ENCODE measurements at regions not wholly inside any gene's neighbourhood (a gene's known extent, or its start where the extent isn't known, plus 50 kb on each side); places are given as distances from the start of the nearest gene placed in this dataset.

DNA sequence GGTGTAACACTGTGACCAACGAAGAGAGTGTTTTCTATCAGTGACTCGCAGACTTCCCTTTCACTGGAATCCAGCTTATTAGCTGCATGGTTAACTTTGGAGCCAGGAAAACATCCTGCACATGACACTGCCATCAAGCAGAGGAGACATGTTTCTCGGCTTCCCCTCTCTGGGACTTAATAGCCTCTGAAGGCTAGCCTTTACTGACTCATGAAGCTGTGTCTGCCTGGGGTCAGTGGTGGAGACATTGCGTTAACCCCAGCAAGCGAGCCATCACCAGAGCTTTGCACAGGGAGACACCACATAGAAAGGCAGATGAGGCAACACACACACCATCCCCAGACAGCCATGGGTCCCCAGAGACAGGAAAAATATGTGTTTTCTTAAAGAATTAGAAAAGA is 126.9 kb upstream of the PRICKLE1 start:
- TF ChIP-seq, protein P1, sequence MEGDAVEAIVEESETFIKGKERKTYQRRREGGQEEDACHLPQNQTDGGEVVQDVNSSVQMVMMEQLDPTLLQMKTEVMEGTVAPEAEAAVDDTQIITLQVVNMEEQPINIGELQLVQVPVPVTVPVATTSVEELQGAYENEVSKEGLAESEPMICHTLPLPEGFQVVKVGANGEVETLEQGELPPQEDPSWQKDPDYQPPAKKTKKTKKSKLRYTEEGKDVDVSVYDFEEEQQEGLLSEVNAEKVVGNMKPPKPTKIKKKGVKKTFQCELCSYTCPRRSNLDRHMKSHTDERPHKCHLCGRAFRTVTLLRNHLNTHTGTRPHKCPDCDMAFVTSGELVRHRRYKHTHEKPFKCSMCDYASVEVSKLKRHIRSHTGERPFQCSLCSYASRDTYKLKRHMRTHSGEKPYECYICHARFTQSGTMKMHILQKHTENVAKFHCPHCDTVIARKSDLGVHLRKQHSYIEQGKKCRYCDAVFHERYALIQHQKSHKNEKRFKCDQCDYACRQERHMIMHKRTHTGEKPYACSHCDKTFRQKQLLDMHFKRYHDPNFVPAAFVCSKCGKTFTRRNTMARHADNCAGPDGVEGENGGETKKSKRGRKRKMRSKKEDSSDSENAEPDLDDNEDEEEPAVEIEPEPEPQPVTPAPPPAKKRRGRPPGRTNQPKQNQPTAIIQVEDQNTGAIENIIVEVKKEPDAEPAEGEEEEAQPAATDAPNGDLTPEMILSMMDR (IDR thresholded peaks at IDR 0.05; ENCODE audit: insufficient read depth, low read depth, low read length), result no peak
- no peak for TF ChIP-seq EZH2 (IDR thresholded peaks at IDR 0.05; ENCODE audit: insufficient read depth, low read length)
